ENCODE measurements at regions not wholly inside any gene's neighbourhood (a gene's known extent, or its start where the extent isn't known, plus 50 kb on each side); places are given as distances from the start of the nearest gene placed in this dataset.

DNA sequence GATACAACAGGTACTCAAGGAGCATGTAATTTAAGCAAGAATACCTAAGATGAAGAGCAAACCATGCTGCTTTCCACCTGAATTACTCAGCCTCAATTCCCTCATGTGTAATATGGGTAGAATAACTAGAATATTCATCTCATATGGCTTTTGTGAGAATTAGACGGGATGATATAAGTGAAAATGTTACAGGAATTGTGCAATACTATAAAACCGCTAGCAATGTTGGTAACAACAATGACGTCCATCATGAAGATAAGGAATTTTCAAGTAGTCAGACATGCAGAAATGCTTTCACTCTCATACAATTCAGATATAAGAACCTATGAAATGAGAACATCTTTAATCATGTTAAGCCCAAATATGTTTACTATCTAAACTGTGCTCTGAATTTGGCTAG lies 2106.6 kb upstream of the CELF4 start:
- DNase-seq (ENCODE audit: low spot score), result no peak

- DNase-seq (ENCODE audit: low spot score), result no peak
Observed at GRCh38 chr18:39667905-39668304, 2102.3 kb upstream of the CELF4 start.

GRCh38 chr18:39666541-39666940 lies 2100.9 kb upstream of the CELF4 start:
- no peak for DNase-seq (ENCODE audit: low spot score)

GRCh38 chr18:39661856-39662366 lies 2096.3 kb upstream of the CELF4 start:
- no peak for DNase-seq (ENCODE audit: low spot score)

GRCh38 chr18:39660141-39660540 lies 2094.5 kb upstream of the CELF4 start:
- no peak for DNase-seq (ENCODE audit: low spot score)

DNA sequence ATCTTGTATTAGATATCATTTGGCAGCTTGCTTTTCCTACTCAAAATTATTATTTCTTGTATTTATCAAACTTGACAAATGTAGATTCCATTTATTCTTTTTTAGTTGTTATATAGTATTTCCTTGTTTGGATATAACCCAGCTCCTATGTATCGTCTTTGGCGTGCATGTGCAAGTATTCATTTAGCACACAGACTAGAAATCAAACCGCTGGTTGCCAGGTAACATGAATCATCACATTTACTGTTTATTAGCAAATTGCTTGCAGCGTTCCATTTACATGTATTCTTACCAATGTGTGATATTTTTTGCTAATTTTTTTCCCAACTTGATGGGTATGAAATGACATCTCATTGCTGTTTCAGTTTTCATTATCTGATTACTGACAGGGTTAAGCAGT lies 2089.7 kb upstream of the CELF4 start:
- DNase-seq (ENCODE audit: low spot score), result no peak

- DNase-seq (ENCODE audit: low spot score), result no peak
Observed at GRCh38 chr18:39653221-39653620, 2087.6 kb upstream of the CELF4 start.

- DNase-seq (ENCODE audit: low spot score), result no peak
Observed at GRCh38 chr18:39648616-39649015, 2083.0 kb upstream of the CELF4 start.

DNA sequence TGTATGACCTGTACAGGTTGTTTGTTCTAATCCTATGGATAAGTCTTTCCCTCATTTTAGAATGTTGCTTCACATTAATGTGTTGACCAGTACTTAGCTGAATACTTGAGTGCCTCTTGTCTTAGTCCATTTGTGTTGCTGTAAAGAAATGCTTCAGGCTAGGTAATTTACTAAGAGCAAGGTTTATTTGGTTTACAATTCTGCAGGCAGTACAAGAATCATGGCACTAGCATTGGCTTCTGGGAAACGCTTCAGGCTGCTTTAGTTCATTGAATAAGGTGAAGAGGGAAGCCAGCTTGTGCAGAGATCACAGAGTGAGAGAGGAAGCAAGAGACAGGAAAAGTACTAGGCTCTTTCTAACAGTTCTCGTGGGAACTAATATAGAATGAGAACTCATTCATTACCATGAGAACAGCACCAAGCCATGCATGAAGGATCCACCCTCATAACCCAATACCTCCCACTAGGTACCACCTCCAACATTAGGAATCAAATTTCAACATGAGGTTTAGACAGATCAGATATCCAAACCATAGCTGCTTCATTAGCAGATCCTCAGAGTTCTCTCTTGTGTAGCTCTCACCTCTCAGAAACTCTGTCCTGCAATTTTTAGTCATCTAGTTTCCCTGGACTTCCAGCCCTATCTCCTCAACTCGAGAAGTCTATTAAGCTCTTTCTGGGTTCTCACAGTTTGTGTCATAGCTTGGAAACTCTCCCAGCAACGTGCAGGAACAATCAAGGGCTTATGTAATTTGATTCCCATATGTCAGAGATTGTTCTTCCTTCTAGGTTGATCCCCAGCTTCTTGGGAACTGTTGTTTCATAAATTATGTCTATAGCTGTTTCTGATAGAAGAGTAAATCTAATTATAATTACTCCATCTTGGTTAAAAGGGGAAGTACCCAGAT lies 2082.3 kb upstream of the CELF4 start:
- DNase-seq (ENCODE audit: low spot score), result no peak

GRCh38 chr18:39638224-39638623 lies 2072.6 kb upstream of the CELF4 start:
- no peak for DNase-seq (ENCODE audit: low spot score)

- no peak for DNase-seq (ENCODE audit: low spot score)
Observed at GRCh38 chr18:39636931-39637330, 2071.3 kb upstream of the CELF4 start.

GRCh38 chr18:39635966-39636365 lies 2070.4 kb upstream of the CELF4 start:
- DNase-seq (ENCODE audit: low spot score), result no peak

GRCh38 chr18:39635192-39635591 lies 2069.6 kb upstream of the CELF4 start:
- DNase-seq (ENCODE audit: low spot score), result no peak

GRCh38 chr18:39627936-39628335 lies 2062.3 kb upstream of the CELF4 start:
- DNase-seq (ENCODE audit: low spot score), result no peak

DNA sequence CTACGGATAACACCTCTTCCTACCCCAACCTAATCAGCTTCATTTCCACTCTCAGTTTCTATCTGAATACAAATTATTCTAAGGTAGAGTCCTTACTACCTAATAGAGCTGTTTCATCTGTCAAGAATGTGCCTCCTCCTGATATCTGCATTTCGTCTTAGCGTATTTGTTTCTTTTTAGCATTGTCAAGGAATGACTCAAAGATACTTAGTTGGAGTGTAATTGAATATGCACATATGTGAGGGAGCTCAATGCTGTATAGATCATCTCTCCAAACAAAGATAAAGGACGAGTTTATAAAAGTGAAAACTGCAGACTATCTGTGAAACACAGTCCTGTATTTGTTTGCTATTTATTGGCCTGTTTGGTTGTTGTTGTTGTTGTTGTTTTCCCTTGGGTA lies 2059.4 kb upstream of the CELF4 start:
- no peak for DNase-seq (ENCODE audit: low spot score)

DNA sequence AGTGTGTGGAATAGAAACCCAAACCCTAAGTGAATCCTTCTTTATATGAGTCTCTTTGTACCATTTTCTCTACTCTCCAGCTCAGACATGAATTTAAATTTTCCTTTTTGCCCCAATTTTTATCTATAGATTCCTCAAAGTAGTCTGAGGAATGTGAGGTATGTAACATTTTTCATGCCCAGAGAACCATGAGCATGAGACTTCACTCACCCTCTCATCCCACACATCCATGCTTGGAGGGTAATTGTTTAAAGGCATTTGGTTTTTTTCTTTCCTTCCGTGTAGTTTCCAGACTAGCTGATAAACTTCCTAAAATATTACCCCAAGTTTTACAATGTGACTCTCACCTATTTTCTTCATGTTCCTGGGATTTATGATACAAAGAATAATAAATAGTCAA lies 2056.8 kb upstream of the CELF4 start:
- no peak for DNase-seq (ENCODE audit: low spot score)

GRCh38 chr18:39620551-39621168 lies 2055.1 kb upstream of the CELF4 start:
- DNase-seq (ENCODE audit: low spot score), result no peak

GRCh38 chr18:39618265-39619003 lies 2052.8 kb upstream of the CELF4 start:
- DNase-seq (ENCODE audit: low spot score), result no peak

DNA sequence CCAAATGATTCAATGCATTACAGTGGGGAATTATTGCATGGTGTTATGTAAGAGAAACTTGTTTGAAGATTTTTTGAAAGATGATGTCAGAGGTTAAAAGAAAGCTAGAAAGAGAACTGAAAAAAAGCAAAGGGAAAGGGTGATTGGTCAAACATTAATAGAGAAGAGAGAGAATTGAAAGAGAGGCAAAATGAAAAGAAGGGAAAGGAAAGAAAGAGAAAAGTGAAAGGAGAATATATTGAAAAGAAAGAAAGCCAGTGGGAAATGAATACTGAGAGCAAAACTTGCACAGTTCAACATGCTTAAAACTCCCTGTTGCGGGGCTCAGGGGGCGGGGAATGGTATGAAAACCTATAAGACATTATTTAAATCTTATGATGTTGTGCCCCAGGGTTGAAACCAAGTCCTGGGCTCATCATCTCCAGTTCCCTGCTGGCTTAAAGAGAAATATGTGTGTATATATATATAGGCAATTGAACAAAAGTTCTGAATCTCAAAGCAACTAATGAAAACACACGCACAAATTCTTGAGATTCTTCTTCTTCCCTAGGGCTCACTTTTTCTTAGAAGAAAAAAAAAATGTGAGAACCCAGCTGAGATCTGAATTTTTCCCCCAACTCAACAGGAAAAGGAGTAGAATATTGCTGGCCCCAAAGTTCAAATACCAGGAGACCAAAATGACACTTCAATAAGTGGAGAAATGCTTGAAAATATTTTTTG lies 2045.9 kb upstream of the CELF4 start:
- no peak for DNase-seq (ENCODE audit: low spot score)

DNA sequence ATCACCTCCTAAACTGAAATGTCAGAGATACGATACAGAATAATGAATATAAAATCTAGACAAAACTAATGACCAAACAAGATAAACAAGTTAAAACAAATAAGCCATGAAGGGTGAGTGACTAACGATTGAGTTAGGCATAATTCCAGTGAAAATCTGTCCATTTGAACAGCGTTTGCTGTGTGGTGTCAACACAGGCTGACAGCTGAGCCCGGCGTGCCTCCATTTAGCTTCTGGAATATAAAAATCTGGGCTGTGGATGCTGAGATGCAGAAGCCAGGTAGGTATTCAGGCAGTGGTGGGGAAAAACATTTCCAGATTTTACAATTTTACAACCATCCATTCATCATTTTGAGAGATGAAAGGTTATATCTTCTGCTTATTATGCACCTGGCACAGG lies 2041.4 kb upstream of the CELF4 start:
- no peak for DNase-seq (ENCODE audit: low spot score)

- DNase-seq (ENCODE audit: low spot score), result no peak
Observed at GRCh38 chr18:39604836-39605235, 2039.2 kb upstream of the CELF4 start.

DNA sequence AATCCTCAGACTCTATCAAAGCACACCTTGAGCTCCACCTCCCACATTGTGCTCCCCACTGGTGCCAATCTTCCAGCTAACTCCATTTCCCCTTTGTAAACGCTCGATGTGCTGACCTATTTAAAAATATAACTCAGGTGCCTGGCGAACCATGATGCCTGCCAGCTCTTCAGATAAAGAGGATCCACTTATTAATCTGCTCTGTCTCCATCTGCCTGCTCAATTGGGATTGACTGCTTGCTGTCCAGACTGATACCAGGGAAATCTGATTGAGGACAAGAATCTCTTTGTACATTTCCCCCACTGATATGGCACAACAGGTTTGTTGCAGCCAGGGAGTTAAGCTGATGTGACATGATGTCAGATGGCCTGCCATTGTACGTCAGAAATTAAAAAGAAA lies 2036.5 kb upstream of the CELF4 start:
- no peak for DNase-seq (ENCODE audit: low spot score)

Measured in globus pallidus (tissue), 1 donor.